NCI-H146 (cell line): ENCODE measurements at regions not wholly inside any gene's neighbourhood (a gene's known extent, or its start where the extent isn't known, plus 50 kb on each side); places are given as distances from the start of the nearest gene placed in this dataset.

Experiments
- DNase-seq: peaks from one replicate; lab custom pipeline; 2025; lab: John Stamatoyannopoulos, UW

GRCh38 chr4:180493299-180493698 is 1749.9 kb upstream of the TENM3 start:
- DNase-seq: no peak

- no peak for DNase-seq
Measured at GRCh38 chr4:180500154-180500553, 1743.0 kb upstream of the TENM3 start.

- DNase-seq: peak; percentile 70
Measured at GRCh38 chr4:180512801-180513475, 1730.3 kb upstream of the TENM3 start.

- DNase-seq: no peak
Measured at GRCh38 chr4:180518906-180519305, 1724.3 kb upstream of the TENM3 start.

GRCh38 chr4:180521181-180521580 is 1722.0 kb upstream of the TENM3 start:
- DNase-seq: no peak

- DNase-seq: no peak
Measured at GRCh38 chr4:180525523-180526077, 1717.6 kb upstream of the TENM3 start.

GRCh38 chr4:180528003-180528402 is 1715.2 kb upstream of the TENM3 start:
- DNase-seq: no peak

GRCh38 chr4:180530787-180531186 is 1712.4 kb upstream of the TENM3 start:
- no peak for DNase-seq

- DNase-seq: no peak
Measured at GRCh38 chr4:180532691-180533090, 1710.5 kb upstream of the TENM3 start.

GRCh38 chr4:180538384-180539057 is 1704.7 kb upstream of the TENM3 start:
- no peak for DNase-seq

- no peak for DNase-seq
Measured at GRCh38 chr4:180539284-180539683, 1703.9 kb upstream of the TENM3 start.

- DNase-seq: no peak
Measured at GRCh38 chr4:180541678-180542077, 1701.5 kb upstream of the TENM3 start.

- no peak for DNase-seq
Measured at GRCh38 chr4:180542445-180543100, 1700.6 kb upstream of the TENM3 start.

GRCh38 chr4:180550106-180550505 is 1693.1 kb upstream of the TENM3 start:
- DNase-seq: no peak

GRCh38 chr4:180557348-180557747 is 1685.9 kb upstream of the TENM3 start:
- DNase-seq: no peak

- no peak for DNase-seq
Measured at GRCh38 chr4:180557950-180558349, 1685.3 kb upstream of the TENM3 start.

- DNase-seq: no peak
Measured at GRCh38 chr4:180558427-180558826, 1684.8 kb upstream of the TENM3 start.

- no peak for DNase-seq
Measured at GRCh38 chr4:180560896-180561295, 1682.3 kb upstream of the TENM3 start.

- no peak for DNase-seq
Measured at GRCh38 chr4:180564026-180564425, 1679.2 kb upstream of the TENM3 start.

- DNase-seq: no peak
Measured at GRCh38 chr4:180564448-180564847, 1678.8 kb upstream of the TENM3 start.

- no peak for DNase-seq
Measured at GRCh38 chr4:180565856-180566431, 1677.3 kb upstream of the TENM3 start.

GRCh38 chr4:180566492-180566891 is 1676.7 kb upstream of the TENM3 start:
- DNase-seq: no peak

- no peak for DNase-seq
Measured at GRCh38 chr4:180567080-180567479, 1676.1 kb upstream of the TENM3 start.
